ENCODE measurements at regions not wholly inside any gene's neighbourhood (a gene's known extent, or its start where the extent isn't known, plus 50 kb on each side); places are given as distances from the start of the nearest gene placed in this dataset.
"Not testable (repeated sequence)": the region's sequence is repeated elsewhere in the genome, so short reads cannot be mapped to it uniquely, and the experiment has no call there.

DNA sequence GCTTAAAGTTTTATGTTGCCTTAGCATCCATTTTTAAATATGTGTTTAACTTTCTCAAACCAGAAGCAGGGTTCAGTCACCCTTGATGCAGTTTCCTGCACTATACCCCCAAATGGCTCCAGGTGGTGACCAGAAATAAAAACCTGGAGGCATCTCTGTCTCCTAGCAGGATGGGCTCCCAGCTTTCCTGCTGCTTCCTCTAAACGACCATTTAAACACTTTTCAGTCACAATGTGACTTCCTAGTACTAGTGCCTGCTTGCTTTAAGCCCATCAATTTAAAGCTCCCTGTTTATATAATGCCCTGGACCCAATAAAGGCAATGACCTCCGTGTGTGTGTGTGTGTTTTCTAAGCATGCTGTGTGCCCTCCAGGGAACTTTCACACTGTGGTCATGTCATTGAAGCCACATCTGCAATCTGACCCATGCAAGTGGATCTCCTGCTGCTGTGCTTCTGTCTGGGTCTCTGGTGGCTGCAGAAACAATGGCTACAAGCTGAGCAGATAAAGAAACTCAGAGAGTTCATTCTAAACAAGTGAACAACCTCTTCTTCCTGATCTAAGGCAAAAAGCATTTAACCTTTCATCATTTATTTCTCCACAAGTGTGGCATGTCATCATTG, 175.3 kb downstream of the SPATA31A6 start:
- TF ChIP-seq CTCF, POLR2AphosphoS5 (IDR thresholded peaks at IDR 0.05): not testable (repeated sequence)

All from breast epithelium (tissue), 3 donors.